GM21447 (cell line): ENCODE measurements at regions not wholly inside any gene's neighbourhood (a gene's known extent, or its start where the extent isn't known, plus 50 kb on each side); places are given as distances from the start of the nearest gene placed in this dataset.

Source experiments
- ATAC-seq: cut with Tn5 transposase; IDR thresholded peaks from one replicate; pipeline ENCODE4 v1.9.1; 2021; ENCODE audit not compliant: unreplicated experiment

DNA sequence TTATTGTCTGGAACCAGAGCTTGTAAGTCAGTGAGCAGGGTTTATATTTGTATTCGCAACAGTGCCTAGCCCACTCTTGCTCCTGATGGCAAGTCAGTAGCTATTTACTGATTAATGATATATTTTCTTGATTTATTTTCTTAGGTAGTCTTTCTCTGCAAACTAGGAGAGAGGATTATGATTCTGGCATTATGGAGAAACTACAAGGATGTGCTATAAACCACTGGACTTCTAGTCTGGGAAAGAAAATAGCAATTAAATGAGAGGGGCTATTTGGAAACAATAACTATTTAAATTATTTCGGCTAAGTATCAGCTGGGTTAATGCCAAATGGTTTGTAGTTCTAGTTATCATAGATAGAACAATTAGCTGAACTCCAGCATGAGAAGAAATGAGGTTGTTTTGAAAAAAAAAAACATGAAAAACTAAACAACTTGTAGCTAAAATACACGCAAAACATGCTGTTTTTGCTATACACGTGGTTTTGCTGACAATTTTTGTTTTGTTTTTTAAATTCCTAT lies 304.9 kb upstream of the TCF21 start:
- no peak for ATAC-seq

DNA sequence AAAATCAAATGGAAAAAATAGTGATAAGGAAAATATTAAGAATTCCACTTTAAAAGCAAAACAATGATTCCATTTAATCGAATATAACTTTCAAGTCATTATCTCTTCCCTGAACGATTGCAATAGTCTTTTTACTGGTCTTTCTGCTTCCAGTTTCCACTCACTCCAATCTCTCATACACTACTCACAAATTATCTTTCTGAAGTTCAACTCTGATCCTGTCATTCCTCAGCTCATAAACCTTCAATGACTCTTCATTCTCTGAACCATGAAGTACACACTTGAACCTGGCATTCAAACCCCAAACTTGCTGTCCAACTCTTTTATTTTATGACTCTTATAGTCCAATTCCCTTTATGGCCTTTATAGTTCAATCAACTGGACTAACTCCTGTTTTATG lies 304.1 kb upstream of the TCF21 start:
- ATAC-seq: no peak

DNA sequence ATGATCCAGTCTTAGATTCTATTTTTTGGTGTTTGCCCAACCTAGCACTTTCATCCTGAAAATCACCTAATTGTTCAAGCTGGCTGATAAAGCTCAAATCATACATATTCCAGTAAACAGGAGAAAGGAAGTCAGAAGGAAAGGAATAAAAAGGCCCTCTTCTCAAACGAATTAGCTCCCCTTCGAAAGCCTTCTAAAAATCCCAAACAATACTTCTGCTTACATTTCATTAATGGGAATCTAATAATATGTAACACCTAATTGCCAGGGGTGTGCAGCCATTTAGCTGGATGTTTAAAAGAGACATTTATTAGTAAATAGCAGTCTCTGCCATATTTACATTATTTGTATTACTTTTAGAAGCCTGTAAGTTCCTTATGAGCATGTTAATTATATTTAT lies 302.9 kb upstream of the TCF21 start:
- ATAC-seq: no peak

DNA sequence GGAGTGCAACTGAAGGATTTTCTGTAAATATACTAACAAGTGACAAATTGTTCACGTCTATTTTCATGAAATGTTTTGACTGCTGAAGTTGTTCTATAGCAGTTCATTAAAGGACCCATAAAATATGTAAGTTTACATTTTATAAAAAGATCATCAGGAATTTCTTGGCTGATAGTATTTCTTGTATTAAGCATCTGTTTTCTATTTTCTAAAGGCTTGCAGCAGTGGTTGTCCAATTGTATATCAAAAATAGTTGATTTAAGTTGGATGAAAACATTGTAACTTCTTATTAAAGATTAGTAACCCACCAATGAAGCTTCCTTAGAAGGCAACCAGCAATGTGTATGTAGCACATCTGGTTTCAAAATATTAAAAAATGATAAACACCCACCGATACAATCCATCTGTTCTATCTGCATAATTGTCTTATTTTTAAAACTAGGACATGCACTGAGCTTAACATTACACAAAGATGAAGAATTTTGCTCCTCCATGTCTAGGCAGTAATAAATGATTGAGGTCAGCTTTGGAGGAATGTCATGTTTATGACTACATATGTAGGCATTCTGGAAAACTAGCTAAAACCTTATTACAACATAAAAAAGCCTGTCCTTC lies 301.3 kb upstream of the TCF21 start:
- no peak for ATAC-seq

DNA sequence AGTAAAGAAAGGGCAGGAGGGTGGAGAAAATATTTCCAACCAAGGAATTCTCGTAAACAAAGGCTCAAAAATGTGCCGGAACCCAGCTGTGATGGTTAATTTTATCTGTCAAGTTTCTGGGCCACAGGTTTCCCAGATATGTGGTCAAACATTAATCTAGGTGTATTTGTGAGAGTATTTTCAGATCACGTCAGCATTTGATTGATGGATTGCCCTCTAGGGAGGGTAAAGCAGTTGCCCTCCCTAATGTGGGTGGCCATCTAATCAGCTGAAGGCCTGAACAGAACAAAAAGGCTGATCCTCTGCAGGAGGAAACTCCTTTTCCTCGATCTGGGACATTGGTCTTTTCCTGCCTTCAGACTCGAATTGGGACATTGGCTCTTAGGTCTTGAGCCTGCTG lies 298.7 kb upstream of the TCF21 start:
- ATAC-seq: no peak

DNA sequence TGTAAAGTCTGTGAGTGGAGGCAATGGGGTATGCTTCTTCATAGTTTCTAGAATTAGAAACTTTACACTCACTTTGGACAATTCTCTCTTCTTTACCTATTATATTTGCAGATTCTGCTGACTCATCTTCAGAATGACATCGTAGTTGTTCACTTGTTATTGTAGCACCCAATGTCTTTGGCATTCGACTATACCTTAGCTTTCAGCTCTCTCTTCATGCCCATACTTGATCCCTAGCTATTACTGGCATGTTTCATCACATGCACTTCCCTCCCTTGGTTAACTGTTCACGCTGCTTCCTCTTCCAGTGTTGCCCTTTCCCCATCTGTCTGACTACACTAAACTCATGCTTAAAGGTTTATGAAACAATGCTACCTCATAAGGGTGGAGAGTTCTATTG lies 298.1 kb upstream of the TCF21 start:
- no peak for ATAC-seq

DNA sequence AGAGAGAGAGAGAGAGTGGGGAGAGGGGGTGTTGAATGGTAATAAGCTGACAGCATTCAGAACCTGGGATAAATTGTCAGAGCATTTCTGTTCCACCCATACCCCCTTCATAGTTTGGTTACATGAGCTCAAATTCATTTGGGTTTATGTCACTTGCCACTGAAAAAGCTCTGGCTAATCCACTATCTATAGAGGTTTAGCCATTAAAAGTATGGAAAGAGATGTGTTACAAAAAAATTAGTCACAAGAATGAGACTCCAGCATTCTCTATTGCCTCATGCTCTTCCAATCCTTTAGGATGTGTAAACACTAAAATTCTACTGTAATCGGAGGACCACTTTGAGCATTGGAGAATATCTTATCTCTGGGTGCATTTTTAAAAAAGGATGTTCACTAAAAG lies 297.6 kb upstream of the TCF21 start:
- no peak for ATAC-seq

DNA sequence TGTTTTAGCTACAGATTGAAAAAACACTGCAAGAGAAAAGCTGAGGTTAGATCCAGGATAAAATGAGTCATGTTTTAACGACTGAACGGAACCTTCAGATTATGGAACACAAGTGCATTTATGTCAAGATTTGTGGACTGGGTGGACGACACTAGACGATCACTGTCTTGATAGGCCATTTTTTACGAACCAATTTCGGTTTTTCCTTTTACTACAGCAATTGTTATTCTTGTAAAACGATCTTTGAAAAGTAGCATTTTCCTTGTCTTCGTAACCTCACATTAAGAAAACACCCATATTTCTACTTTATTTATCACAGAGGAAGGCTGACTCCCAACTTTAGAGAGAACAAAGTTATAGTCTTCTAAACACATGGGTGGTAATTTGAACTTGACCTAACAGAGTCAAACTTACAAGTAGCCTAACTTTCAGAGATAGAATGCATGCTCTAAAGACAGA lies 294.2 kb upstream of the TCF21 start:
- ATAC-seq: no peak

DNA sequence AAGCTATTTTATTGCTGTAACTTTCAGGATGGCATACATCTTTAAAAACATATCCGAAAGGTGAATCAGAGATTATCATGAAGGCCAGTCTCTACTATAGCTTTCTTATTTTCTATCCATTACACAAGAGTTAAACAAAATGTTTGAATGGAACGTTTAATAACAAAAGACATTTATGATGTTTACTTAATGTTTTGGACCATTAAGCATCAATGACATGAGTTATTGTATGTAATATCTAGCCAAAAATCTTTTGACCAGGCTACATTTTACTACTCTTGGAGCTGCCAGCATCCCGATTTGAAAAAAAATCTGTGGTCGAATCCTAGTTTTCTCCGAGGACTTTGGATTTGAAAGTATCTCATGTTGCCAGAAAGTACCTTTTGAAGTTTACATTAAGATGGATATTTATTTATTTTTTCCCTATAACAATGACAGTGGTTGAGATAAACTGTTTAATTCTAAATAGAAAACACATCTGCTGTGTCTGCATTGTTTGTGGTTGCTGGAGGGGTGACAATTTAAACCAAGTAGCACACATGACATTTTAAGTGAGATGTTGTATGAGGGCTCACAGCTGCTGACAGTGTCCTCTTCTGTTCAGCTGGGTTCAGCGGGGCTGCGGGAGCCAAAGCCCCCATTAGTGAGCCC lies 293.7 kb upstream of the TCF21 start:
- no peak for ATAC-seq

DNA sequence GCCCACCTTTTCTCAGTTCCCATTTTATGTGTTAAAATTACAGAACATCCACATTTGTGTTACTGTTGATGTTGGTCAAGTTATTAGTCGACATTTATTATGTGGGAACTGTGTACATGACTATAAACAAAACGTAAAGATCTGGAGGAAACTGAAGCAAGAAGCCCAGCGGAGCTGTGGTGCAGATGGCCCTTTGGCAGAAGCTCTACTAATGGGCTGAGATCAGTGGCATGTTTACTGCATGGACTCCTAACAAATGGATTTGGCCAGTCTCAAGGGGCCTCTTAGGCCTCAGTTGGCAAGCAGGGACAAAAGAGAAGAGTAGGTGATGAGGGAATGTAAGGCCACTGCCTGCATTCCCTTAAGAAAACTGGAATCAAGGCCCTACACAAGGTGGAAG lies 282.1 kb upstream of the TCF21 start:
- no peak for ATAC-seq

DNA sequence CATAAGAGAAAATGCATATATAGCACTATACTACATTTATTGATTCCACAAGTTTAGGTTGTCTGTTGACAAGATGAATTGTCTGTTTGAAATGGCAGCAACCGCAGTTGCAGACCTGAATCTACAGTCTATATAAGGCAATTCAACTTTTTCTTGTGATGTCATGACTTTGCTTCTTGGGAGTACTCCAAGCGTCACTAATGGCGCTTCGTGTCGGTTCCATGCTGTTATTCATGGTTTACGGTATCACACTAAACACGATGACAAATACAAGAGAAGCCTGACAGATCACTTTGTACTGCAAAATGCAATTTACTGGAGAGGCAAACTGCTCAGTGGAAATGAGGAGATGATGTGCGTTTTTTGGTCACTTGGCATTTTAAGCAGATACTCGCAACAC lies 280.3 kb upstream of the TCF21 start:
- no peak for ATAC-seq

DNA sequence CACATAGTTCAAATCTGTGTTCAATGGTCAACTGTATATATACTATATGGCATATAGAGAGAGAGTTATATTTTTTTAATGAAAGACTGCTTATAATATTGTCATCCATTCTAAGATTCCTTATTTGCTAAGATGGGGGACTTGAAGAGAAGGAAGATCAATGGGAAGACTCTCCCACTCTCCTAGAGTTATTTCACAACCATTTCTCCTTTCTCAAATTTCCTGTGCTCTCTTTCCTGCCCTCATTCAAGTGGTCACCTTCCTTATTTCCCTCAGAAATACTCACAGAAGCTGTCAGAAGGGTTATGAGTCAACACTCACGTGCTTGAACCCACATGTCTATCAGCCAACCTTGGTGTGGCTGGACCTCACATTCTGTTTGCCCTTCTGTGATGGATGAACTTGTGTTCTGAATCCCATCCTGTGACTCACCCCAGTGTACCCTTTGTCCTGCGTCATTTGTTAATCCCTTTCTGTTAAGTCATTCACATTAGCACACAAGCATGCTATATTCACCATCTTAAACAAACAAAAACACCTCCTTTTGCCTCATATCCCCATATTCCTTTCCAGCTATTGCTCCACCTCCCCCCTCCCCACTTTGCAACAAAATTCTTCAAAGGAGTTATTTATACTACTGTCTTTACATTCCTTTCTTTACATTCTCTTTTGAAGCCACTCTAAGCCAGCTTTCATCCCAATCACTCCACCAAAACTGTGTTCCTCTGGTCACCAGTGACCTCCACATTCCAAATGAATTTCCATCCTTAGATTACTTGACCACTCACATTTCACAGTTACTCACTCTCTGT lies 279.3 kb upstream of the TCF21 start:
- no peak for ATAC-seq

DNA sequence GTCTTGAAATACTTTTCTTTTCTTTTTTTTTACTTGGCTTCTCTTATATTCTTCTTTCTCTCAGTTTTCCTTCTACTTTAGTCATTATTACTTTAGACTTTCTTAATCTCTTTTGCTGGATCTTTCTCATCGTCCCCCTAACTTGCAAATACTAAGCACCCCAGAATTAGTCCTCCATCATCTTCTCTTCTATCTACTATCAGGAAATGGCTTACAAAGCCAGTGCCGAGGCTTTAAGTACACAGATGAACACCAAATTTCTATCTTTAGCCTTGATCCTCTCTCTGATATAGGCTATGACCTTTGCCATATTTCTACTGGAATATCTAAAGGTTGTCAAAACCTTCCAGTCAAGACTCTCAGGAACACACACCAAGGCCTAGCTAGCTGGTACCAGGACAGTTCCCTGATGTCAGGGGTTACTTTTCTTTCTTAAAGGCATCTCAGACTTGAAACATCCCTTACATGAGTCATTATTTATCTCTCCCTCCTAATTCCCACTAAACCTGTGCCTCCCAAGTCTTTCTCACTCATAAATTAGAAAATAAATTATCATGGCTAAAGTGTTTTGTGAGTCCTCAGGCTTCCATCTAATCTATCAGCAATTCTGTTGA lies 278.6 kb upstream of the TCF21 start:
- no peak for ATAC-seq

DNA sequence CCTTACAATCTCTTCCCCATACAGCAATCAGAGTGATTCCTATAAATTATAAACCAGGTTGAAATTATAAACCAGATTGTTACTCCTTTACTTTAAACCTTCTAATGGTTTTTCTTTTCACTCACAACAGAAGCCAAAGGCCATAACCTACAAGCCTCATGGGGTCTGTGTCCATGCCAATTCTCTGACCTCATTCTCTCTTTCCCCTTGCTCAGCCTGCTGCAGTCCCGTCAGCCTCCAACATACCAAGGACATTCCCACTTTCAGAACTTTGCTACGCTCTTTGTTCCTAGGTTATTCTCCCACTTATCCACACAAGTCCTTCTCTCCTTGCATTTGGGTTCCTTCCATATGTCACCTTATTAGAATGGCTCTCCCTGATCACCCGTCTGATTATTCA lies 277.9 kb upstream of the TCF21 start:
- no peak for ATAC-seq

DNA sequence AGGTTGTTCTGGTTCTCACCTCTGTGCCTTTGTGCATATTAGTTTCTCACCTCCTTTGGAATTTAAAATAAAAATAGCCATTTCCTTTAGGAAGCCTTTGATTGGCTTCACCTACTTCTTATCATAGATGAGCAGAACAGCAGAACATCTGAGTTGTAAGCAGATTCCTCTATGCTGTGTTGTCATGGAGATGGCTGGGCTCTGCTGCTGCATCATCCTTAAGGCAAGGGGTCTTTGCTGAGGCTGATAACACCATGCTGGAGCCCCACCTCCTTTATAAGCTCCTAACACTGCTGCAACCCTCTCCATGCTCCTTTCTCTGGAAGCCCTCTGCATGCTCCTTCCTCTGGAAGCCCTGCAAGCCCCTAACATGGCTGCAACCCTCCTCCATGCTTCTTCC lies 276.5 kb upstream of the TCF21 start:
- ATAC-seq: no peak

DNA sequence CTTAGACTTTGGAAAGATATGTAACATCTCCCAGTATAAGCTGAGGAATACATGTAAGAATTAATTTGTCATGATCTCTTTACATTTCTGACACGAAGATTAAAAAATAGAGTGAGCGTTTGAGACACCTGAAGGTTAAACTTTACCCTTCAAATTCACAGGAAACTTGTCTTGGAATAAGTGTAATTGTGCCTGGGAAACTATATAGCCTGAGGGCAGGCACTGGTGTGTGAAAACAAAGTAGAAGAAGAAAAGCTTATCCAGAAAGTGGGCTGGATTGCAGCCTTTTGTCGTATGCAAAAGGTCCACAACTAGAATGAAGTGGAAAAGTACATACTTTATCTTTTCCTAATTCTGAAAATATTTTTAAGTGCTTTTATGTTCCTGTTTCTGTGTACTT lies 275.7 kb upstream of the TCF21 start:
- ATAC-seq: no peak

DNA sequence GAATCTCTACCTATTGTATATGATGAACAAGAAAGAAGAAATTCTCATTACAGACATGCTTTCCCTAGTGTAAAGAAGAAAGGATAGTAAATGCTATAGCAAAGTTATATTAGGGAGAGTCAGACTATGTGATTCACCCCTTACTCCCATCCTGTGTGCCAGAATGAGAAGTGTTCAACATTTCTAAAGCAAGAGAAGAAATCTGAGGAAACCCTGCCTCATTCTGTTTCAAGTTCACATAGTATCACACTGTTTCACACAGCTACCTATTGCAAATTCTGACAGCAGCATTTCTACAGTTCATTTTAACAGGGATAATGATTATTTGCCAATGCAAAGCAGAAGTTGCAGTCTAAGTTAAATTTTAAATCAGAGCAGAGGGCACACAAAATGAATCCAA lies 267.2 kb upstream of the TCF21 start:
- ATAC-seq: no peak

DNA sequence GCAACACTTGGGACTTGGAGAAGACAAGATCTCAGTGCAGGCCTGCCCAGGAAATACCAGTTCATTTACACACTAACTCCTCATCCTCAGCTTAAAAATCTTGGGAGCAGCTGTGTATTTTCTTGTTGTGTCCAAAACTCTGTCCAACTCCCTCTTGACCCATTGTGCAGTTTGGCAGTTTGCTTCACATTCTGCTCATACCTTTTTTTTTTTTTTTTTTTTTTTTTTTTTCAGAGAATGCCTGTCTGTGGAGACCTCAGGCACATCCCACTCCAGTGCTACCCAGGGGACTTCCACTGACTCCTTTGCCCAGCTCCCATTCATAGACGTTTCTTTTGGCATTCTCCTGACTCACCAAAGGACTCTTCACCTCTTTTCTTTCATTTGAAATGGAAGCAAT lies 265.8 kb upstream of the TCF21 start:
- ATAC-seq: no peak

DNA sequence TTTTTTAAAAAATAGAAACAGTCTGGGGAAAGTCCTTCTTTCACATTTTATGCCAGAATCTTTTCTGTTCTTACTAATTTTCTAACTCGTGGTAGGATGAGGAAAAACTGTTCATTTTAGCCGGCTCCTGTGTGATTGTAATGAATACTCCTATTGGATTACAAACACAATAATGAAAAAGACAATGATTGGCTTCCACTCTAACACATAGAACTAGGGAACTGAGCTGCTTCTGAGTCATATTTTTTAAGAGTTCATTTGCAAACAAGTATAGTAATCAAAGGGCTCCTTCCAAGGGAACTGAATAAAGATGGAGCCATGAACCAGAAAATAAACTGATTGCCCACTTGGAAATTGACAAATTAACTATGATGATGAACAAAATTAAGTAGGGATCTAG lies 265.3 kb upstream of the TCF21 start:
- ATAC-seq: no peak

DNA sequence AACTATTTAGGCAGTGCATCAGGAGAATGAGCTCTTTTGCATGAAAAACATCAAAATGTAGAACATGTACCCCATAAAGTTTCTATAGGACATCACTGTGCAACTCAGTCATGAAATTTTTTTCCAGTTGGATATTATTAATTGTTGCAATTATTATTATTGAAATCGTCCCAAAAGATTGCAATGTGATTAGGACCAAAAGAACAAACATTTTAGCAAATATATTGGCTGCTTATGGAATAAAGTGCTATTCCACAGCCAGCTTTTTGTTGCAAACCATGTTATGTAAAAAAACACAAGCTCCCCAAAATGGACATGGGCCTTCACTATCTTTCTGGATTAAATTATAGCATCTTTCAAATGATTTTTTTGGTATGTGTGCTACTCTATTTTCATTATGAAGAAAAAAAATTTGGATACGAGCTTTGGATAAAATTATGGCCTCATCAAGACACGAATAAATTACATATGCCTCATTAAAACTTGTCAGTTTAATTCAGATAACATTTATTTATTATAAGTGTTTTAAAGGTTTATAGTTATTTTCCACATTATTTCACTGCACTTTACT lies 262.7 kb upstream of the TCF21 start:
- no peak for ATAC-seq

DNA sequence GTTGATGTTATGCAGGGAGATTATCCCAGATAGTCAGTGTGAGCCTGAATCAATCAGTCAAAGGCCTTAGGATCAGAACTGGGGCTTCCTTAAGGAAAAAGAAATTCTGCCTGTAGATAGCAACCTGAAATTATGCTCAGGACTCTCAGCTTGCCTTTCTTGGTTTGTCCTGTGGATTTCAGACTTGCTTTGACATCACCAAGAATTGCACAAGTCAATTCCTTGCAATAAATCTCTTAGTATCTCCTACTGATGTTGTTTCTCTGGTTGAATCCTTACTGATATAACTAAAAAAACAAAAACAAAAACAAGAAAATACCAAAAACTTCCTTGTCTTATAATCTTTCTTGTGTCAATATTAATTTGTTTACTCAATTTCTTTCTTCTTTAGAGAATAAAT lies 258.9 kb upstream of the TCF21 start:
- ATAC-seq: no peak
